Islet precursor cell (in vitro differentiated cells): ENCODE measurements at regions not wholly inside any gene's neighbourhood (a gene's known extent, or its start where the extent isn't known, plus 50 kb on each side); places are given as distances from the start of the nearest gene placed in this dataset.
"Not testable (repeated sequence)": the region's sequence is repeated elsewhere in the genome, so short reads cannot be mapped to it uniquely, and the experiment has no call there.

ENCODE experiments used
- DNase-seq: peaks from one replicate; pipeline ENCODE4 v3.0.0-alpha.2; 2018

DNA sequence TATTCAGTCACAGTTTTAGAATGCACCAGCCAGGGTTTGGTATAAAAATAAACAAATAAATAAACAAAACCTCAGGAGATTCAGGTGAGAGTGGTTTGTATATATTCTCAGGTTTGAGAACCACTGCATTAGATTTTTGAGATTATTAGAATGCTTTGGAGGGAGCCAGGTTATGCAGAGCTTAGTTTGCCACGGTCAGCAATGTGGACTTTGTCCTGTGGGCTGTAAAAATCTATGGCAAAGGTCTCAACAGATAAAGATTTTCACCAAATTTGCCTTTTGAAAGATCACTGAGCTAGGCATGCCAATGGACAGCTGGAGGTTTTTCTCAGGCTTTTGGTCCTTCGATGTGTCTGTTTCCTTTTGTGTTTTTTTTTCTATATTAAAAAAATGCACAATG lies 650.1 kb upstream of the RAG2 start:
- DNase-seq = no peak

DNA sequence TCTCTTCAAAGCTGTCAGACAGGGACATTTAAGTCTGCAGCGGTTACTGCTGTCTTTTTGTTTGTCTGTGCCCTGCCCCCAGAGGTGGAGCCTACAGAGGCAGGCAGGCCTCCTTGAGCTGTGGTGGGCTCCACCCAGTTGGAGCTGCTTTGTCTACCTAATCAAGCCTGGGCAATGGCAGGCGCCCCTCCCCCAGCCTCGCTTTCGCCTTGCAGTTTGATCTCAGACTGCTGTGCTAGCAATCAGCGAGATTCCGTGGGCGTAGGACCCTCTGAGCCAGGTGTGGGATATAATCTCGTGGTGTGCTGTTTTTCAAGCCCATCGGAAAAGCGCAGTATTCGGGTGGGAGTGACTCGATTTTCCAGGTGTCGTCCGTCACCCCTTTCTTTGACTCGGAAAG lies 648.1 kb upstream of the RAG2 start:
- not testable (repeated sequence) for DNase-seq

DNA sequence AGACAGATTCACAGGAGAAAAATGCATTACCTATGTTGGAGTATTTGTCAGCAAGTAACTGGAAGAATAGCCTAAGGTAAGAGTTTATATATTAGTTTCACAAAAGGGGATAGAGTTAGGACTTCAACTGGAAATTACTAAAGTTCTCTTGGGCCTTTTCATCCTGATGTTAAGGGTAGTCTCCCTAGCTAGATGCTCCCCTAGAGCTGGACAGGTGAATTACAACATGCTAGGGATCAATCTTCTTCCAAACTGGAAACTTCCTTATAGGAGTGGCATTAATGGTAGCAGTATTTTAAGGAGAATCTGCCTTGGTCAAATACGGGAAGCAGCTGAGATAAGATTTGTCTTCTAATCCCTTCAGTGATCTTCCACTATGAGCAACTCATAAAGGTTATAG lies 632.8 kb upstream of the RAG2 start:
- no peak for DNase-seq

DNA sequence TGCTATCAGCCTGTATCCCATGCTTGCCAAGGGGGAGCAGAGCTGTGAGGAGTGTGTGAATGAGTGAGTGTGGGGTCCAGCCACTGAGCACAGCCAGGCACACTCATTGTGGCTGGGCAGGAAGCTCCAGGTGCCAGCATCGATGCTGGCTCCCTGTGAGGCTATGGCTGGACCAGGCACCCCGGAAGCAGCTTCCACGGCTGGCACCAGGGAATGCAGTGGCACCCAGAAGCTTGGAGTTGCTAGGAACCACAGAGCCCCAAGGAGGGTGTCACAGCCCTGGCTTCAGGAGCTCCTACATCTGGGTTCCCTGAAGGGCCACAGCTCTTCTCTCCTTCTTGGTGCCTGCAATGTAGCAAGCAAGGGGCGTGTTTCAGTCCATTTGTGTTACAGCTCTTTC lies 625.9 kb upstream of the RAG2 start:
- no peak for DNase-seq

DNA sequence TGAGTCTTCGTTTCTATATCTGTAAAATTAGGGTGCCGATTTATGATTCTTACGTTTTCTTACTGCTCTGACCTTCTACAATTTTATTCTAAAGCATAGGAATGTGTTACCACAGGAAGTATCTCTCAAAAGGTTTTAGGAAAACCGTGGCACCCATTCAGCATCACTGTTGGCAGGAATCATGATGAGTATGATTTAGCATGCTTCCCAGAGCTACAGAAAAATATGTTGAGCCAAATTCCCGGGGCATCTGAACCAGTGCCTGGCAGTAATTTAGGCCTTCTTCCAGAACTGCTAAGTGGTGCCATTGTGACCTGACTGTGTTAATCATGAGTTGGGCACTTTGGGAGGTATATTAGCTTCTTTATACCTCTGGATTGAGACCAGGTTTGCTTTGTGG lies 605.0 kb upstream of the RAG2 start:
- no peak for DNase-seq

DNA sequence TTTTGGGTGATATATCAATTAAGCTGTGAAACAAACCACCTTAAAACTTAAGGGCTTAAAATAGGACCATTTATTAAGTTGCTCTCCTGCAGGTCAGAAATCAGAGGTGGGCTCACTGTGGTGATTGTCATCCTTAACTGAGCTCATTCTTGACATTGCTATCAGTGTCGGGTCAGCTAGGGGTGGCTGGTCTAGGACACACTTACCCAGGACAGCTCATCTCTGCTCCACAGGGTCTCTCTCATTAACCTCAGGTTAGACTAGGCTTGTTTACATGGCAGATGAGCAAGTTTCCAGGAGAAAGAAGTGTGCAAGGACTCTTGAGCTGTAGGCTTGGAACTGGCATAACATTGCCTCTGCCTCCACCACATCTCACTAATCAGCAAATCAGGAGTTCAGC lies 601.0 kb upstream of the RAG2 start:
- DNase-seq = no peak

DNA sequence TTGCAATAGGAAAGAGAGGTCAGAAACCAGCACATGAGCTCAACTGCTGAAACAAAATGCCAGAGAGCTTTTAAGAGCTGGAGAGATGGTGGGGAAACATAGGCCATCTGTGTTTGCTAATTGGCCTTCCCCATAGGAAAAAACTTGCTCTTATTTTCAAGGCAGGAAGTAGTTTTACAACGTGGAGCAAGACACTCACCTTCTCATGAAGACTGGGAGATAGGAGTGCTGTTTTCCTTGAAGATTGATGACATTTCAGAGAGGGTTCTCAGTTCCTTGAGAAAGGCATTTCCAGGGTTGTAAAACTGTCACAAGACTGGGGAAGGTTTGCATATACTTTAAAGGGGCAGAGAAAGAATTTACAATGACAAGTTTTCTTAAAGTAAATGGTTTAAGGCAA lies 586.3 kb upstream of the RAG2 start:
- peak; percentile 56 for DNase-seq

DNA sequence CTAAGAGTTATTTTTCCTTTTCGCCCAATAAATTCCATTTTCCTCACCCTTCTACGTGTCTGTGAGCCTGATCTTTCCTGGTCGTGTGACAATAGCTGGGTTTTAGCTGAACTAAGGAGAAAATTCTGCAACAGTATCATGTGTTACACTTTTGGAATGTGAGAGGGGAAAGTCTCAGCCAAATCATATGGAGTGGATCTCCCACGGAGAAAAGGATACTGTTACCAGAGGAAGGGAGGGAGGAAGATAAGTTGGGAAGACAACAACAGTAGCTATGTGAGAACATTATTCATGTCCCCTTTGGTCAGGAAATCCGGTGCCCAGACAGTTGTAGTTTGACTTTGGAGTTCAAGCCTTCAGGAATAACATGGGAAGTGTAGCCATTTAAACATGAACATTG lies 584.0 kb upstream of the RAG2 start:
- DNase-seq = no peak

DNA sequence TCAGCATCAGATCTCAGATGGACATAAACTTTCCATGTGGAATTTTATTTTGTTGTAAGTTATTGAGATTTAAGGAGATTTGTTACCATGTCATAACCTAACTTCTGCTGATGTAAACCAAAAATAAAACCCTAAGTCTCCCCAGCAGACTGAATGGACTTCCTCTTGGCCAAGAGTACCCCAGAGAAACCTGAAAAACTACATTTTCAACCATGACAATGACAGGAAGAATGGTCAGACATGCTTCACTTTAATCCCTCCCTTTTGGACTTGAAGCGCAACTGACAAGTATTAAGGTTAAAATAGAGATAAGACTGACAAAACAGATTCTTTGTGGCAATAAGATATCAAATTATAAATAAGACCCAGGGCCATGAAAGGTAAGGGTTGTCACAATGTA lies 579.7 kb upstream of the RAG2 start:
- no peak for DNase-seq

DNA sequence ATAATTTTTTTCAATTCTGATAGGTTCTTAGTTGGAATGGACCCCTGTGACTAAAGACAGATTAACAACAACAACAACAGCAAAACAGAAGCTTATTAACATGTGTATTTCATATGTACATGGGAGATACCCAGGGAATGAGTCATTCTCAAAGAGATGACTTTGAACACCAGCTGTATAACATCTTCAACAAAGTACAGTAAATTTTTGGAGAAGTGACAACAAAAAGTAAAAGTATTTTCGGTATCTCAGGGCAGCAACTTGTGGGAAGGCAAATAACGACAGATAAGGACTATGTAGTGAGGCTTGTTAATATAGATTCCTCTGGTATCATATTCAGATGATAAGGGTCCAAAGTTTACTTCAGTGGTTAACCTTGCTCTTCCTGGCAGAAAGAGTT lies 573.4 kb upstream of the RAG2 start:
- no peak for DNase-seq

DNA sequence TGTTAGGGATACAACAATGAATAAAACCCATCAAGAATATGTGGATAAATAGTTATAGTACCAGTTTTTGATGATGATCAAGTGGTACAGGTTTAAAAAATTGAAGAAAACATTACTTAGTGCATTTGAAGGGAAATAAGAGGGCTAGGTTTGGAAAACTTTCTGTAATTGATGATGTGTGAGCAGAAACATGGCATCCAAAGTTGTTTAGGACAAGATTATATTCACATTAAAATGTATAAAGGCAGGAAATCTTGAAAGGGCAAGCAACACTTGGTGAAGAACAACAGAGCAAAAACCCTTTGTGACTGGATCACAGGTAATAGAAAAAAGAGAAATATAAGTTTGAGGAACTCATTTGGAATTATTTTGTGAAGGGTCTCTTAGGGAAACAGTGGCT lies 572.3 kb upstream of the RAG2 start:
- no peak for DNase-seq

DNA sequence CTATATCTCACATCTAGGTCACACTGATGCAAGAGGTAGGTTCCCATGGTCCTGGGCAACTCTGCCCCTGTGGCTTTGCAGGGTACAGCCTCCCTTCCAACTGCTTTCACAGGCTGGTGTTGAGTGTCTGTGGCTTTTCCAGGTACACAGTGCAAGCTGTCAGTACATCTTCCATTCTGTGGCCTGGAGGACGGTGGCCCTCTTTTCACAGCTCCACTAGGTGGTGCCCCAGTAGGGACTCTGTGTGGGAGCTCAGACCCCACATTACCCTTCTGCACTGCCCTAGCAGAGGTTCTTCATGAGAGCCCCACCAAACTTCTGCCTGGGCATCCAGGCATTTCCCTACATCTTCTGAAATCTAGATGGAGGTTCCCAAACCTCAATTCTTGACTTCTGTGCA lies 547.4 kb upstream of the RAG2 start:
- not testable (repeated sequence) for DNase-seq

DNA sequence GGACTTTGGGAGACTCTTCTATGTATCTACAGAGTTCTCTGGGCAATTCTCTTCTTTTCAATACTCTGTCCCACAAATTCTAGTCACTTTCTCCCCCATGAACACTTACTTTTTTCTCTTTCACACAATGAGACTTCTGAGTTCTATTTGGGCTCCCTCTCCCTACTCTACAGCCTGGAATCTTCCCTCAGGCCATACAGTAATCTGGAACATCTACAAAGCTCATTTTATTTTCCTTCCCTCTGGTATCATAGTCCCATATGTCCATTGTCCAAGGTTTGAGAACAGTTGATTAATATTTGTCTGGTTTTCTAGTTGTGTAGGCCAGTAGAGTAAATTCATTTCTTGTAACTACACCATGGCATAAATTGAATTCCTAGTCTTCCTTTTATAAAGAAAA lies 544.6 kb upstream of the RAG2 start:
- no peak for DNase-seq

DNA sequence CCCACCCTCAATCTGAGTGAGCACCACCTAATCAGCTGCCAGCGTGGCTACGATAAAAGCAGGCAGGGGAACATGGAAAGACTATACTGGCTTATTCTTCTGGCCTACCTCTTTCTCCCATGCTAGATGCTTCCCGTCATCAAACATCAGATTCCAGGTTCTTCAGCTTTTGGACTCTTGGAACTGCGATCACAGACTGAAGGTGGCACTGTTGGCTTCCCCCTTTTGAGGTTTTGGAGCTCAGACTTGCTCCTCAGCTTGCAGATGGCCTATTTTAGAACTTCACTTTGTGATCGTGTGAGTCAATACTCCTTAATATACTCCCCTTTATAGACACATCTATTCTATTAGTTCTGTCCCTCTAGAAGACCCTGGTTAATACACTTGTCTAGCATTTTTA lies 543.7 kb upstream of the RAG2 start:
- DNase-seq = peak; percentile 59

DNA sequence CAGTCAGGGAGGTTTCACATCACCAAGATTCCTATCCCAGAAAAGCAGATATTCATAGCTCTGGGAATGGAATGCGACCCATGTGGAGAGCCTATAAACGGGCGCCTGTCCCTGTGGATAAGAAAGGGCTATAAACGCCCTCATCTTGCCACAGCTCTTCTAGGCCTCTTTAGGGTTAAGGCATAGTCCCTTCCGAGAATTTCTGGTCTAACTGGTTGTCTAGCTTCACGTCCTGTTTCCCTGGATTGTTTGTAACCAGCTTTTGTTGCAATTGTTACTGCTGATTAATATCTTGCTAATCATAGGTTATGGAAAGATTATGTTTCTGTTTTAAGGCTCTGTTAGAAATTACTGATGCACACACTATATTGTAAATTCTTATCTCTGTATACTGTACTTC lies 537.6 kb upstream of the RAG2 start:
- DNase-seq = not testable (repeated sequence)

DNA sequence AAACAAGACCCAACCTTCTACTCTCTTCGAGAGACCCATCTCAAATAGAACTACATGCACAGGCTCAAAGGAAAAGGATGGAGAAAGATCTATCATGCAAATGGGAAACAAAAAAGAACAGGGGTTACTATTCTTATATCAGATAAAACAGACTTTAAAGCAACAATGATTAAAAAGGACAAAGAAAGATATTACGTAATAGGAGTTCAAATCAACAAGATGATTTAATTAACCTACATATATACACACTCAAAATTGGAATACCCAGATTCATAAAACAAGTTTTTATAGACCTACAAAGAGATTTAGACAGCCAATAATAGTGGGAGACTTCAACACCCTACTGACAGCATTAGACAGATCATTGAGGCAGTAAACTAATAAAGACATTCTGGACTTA lies 536.6 kb upstream of the RAG2 start:
- no peak for DNase-seq

DNA sequence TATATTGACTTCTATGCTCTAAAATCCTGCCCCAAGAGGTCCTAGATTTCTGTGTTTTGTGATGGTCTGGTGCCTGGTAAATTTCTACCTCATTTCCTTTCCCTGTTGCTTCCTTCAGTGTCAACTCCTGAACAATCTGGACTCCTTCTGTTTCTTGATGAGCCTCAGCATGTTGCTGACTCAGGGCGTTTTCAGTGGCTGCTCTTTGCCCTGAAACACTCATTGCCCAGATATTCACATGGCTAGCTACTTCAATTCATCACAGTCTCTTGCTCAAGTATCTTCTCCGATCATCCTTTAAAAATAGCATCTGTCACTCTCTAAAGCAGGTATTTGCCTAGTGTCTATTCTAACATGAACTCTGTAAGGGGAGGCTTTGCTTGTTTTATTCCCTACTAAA lies 526.3 kb upstream of the RAG2 start:
- no peak for DNase-seq

DNA sequence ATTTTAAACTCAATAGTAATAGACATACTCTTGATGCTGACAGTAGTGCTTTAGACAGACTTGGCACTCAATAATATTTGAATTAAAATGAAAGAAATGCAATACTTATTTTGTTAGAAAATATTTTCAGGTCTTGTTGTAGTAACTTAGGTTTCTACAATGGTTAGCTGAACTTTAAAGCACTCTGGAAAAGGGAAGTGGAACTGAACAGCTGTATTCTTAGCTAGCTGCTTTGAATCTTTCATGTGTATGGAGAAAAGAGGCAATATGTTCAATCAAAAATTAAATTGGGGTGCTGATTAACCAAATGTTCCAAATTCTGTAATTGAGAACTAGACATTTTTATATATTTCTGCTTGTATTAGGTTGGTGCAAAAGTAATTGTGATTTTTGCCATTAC lies 517.9 kb upstream of the RAG2 start:
- no peak for DNase-seq

DNA sequence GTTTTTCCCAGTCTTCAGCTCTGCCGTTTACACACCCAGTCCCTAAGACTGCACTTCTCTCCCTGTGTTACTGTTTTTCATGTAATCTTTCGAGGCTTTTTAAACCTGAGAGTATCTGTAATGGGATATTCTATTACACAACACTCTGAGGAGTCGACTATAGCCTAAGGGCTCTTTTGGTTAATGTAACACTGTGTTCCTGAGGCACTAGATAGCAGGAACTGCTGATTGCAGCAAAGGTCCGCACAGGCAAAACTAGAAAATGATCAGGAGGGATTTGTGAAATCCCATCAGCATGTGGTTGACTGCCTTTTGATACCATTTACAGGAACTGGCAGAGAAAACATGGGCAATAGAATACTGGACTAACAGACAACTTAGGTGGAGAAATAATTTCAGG lies 512.3 kb upstream of the RAG2 start:
- no peak for DNase-seq

DNA sequence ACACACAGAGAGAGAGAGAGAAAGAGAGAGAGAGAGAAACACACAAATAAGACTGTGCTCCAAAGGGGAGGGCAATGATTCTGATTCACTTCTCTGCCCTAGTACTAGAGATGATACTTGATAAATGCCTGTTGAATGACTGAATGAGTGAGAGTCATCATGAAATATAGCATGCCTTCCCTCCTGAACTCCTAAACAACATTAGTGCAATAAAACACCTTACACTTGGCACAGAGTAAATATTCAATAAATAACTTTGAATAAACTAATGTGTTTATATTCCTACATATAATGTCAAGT lies 511.2 kb upstream of the RAG2 start:
- DNase-seq = no peak

DNA sequence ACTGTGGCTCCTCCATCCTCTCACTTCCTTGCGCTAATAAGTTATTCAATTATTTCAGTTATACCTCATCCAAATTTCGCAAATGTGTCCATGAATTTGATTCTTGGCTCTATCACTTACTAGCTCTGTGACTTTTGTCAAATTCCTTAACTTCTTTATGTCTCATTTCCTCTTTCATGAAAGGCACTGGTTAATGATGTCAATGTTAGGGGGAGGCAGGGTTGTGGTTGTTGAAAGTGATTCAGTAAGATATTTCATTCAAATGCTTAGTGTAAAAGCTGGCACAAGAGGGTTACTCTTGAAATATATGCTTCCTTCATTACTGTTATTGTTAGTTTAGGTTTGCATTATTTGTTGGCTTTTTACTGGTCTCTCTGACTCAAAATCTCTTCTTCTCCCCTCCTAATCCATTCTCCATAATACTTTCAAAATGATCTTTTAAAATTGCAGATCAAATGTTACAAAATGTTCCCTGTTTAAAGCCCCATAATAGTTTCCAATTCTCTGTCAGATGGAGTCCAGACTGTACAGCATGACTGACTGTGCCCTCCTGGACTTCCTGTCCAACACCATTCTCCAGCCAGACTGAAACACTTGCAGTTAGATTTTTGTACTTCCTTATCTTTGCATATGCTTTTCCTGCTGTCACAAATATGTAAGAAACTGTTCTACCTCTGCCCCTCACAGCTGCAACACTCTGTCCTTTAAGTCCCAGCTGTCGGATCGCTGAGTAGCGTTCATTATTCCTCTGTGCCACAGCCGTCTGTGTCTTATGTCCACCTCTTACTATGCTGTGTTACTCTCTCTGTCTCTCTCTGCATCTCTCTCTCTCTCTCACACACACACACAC lies 510.6 kb upstream of the RAG2 start:
- no peak for DNase-seq

DNA sequence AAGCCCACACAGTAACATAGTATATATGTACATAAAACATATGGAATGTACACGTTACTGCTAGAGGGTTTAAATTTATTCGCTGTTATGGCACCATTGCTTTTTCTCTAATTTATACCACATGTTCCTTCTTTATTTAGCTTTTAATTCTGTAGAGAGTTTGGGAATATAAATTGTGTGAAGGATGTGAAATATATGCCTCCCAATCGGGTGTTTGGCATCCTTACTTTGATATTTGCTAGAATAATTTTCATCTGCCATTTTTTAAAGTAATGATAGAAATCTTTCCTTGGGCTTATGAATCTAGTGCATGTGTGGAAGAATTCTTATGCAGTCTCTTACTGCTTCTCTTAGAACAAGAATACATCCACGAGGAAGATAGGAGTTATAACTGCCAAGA lies 509.8 kb upstream of the RAG2 start:
- no peak for DNase-seq

DNA sequence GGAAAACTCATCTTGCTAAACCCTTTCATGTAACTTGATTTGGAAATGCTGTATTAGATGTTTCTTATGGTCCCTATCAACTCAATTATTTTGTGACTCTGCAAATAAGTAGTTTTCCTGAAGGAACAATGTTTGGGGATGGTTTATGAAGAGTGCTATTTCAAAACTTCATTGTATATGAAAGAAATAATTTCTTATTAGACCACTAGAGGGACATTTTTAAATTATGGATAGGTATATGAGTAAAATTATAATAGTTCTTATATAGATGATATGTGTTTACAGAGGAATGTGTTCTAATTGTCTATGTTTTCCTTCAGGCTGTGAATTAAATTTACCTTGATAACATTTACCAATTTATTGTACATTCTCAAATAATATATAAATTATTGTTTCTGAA lies 509.4 kb upstream of the RAG2 start:
- no peak for DNase-seq

DNA sequence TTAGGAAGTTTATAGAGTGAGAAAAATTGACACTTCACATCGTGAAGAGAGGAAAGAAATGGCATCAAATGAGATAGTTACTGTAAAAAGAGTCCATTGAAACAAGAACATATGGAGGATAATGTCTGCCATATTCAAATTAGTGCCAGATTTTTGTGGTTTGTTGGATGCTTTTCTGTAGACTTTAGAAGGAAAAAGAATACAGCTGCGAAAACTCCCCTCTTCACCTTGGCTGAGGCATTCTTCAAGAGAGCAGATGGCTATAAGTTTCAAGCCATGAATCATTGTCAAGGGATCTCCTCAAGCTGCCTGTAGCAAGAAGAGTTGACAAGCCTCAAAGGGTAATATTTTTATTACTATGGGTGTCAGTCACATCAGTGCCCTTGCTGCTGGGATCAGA lies 507.4 kb upstream of the RAG2 start:
- DNase-seq = no peak

DNA sequence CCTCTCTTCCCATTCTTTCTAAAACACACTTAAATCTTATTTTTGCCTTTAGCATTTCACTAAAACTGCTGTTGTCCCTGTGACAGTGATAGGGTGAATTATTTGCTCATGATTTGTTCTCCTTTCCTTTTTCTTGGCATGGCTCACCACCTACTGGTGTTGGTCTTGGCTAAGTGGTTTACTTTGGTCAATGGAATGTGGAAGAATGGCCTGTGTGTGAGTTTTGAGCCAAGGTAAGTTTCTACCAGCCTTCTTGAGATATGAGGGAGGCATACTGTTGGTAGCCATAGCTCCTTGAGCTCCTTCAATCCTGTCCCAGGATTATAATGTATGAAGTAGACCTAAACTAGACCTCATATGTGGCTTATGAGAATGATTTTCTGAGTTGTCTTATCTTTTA lies 506.3 kb upstream of the RAG2 start:
- no peak for DNase-seq

DNA sequence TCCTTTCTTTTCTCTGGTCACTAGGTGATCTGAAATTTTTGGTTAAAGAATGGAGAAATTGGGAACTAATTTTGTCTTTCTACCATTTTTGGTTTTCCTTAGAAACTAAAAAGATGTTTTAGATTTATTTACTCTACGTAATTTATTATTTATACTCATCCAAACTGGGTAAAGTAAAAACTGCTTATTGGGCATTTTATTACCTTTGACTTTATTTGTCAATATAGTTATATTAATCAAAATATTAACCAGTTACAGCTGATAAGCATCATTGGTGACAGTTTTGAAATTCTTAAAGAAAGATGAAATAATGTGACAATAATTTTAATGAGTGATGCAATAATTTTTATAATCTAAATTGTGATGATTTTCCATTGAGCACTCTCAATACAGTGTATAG lies 502.0 kb upstream of the RAG2 start:
- DNase-seq = no peak
